T-helper 22 cell (primary cell): ENCODE measurements at regions not wholly inside any gene's neighbourhood (a gene's known extent, or its start where the extent isn't known, plus 50 kb on each side); places are given as distances from the start of the nearest gene placed in this dataset.

Source experiments
- DNase-seq: peaks from one replicate; pipeline ENCODE4 v3.0.0-alpha.2; 2020; ENCODE audit warnings: low read depth

DNA sequence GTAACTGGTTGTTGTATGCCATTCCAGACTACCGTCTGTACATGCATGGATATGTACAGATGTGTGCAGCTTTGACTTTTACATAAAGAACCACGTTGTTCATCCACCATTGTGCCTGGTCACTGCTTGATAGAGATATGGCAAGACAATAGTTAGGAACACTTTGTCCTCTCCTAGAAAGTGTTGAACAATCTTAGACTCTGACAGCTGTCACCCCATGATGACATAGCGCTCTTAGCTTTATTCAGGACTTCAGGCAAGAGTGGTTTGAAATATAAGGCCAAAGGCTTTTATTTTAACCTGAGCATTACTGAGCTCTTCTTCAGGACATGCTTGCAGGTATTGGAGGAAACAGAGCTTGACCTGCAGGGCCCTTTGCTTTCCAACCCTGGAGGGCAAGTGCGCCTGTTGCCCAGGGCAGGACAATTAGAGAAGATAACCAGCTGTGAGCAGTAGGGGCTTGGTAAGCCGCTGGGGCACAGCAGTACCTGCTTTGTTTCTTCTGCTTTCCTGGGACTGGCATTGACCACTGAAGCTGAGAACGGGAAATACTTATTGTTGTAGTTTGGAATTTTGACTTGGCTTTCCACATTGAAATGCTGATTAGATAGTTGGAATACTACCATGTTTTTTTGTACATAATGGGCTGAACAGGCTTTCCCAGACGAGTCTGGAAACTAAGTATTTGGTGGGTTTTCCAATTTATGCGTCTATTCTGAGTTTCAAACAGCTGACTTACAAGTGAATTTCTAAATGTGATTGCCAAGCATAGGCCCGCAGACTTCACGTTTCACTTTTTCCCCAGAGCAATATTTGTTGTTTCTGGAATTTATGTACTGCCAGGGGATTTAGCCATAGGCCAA, 51.1 kb downstream of the GARRE1 start:
- no peak for DNase-seq

DNA sequence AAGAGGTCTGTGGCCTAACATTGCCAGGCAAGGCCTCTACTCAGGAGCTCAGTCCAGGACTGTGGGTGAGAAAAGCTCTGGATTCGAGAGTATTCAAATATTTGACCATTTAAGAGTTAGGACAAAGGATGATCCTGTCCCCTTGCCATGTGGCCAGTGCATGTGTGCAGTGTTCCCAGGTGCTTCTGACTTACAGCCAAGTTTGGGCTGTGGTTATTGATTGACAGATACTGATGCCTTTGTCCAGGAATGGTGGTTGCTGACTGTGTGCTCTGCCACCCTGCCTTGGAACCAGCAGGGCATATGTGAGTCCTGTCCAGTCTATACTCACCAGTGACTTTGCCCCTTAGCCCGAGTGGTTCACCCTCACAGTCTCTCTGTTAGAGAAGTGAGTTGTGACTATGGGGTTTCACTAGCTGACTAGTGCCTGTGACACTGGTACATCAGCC, 51.9 kb downstream of the GARRE1 start:
- no peak for DNase-seq

DNA sequence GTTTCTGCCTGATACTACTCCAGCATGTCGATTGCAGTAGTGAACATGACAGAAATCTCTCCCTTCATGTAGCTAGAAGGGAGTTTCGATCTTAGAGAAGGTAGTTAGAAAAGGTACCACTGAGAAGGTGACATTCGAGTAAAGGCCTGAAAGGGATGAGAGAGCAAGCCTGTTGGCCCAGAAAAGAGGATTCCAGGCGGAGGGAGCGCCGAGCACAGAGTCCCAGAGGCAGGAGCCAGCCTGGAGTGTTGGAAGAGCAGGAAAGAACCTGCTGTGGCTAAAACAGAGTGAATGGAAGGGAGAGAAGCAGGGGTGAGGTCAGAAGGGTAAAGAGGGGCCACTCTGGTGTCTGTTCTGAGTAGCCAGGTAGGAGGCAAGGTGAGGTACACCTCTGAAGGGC, 52.5 kb downstream of the GARRE1 start:
- no peak for DNase-seq

DNA sequence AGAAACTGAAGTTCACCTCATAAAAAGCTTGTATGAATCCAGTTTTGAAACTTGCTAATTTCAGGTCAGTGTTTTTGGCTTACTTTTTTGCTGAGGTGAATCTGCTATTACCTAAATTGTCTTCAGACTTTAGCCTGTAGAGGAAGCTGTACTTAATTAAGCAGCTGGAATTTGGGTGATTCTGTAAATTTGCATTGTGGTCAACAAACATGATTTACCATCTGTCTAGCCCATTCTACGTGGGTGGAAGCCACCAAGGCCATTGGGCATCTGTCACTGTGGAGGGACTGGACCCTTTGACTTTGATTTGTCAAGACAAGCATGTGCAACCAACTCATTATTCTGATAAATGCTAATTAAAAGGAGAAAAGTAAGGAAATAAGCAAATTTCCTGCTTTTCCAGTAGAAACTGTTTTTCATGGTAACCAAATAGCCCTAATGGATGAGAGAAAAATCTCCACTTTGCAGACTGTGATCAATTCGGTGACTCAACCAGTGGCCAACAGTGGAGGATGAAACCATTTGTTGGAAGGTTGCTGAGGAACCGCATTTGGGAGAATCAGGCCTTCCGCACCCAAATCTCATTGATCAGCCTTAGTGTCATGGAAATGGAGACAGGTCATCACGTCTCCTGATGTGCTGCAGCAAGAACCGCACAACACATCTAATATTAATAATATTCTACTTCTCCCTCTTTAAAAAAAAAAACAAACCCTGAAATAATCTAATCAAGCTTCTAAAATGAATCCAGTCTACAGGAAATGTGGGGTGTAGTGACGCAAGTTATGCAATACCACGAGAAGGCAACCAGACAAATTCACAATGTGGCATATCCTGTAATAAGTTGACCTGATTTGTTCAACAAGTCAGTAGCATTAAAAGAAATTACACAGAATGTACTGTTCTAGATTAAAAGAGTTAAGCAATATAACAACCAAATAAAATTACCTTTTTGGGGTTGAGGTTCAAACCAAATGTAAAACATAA, 54.3 kb downstream of the GARRE1 start:
- DNase-seq: peak; percentile 62

DNA sequence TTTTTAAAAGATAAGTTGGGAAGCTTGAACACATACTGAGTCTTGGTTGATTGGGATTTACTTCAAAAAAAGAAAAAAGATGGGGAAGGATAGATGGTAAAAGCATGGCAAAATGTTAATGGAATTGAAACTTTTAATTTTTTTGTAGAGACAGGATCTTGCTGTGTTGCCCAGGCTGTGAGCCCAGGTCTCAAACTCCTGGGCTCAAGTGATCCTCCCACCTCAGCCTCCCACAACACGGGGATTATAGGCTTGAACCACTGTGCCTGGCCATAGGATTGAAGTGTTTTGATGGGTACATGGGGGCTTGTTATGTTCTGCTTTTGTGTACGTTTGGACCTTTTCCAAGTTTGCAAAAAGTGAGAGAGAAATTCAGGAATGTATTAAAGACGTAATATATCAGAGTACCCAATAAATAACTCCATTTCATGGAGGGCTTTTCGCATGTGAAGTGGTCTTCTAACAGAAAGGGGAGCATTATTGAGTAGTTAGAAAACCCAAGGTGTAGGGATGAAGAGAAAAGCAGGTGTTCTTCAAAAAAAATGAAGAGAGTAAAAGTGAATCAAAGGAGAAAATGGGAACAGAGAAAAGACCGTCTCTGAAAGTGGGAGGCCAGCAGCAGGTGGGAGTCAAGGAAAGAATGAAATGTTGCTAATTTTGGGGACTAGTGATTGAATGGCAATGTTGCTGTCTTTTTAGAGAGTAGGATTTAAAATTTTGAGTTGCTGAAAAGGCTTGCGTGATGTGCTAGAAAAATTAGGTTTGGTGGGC, 55.2 kb downstream of the GARRE1 start:
- no peak for DNase-seq

DNA sequence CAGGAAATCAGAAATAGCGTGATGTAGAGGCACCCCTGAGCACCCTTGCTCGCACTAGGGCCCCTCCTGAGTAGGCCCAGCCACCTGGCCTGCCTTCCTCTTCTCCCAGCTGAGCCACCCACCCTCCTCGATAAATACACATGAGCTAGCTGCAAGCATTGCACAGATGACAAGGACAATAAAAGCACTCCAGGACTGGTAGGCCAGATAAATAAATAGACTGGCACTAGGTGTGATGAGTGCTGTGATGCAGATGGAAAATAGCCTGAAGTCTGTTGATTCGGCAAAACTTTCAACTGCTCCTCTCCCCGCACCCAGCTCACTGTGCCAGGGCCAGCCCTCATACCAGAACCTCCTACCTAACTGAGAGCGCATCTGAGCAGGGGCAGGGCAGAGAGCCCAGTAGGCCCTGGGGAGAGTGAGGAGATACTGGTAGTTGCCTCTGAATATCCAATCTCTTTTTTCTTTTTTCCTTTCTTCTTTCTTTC, 54.5 kb upstream of the GPI start:
- no peak for DNase-seq

DNA sequence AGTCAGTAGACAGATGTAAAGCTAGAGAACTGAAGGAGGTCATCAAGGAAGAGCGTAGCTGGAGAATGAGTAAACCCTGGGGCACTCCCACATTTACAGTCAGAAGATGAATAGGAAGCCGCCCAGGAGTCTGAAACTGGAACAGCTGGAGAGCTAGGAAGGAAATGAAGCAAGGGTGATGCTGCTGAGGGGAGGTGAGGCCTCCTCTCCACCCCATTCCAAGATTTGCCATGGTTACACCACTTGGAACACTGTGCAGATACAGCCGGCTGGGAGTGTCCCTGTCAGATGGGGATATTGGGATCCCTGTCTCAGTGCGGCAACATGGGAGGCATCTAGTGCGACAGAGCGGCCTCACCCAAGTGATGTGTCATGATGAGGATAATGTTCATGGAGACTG, 51.8 kb upstream of the GPI start:
- DNase-seq: no peak

DNA sequence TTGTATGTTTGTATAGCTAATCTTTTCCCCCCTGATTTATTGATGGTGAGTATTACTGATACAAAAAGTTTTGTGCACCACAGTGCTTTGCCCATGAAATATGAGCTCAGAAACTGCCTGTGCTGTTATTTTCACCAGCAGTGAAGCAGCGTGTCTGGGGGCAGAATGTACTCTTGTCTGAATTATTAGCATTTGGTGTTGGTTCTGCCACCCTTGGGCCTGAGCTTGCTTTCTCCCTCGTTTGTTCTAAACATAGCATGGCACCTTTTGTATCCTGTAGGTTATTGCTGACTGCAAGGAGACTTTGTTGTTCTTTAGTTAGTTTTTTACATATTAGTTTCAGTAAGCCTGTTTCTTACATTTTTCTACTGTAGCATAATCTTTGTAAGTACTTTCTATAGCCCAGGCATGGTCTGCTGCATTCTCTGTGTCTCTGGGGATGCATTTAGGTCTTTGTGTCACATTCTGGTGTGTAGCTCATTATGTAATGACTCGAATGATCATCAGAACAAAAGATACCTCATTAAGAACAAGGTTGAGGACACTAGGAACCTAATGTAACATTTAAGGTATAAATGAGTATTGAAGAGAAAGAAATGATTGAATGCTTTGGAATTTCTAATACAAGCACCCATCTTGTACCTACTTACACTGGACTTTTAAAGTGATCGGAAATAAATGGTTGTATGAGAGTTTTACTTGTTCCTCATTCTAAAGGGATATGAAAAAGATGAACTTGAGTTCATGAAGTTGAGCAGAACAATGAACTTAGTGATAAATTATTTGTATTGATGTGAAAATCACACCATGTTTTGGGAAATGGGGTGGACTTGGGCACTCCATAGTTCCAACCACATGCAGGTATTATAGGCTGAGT, 50.3 kb upstream of the GPI start:
- DNase-seq: no peak
